Loucy (cell line): ENCODE measurements at regions not wholly inside any gene's neighbourhood (a gene's known extent, or its start where the extent isn't known, plus 50 kb on each side); places are given as distances from the start of the nearest gene placed in this dataset.

Experiments
- H2AFZ ChIP-seq: fragments of 200-600 bp; sonication (generic); 2 replicates; pipeline ENCODE4 v1.6.0; 2016; ENCODE audit warnings: antibody characterized with exemption, mild to moderate bottlenecking, low read length, moderate library complexity
- H3F3A ChIP-seq: fragments of 200-600 bp; 2 replicates; pipeline ENCODE4 v1.6.0; 2016; ENCODE audit warnings: antibody characterized with exemption, low read depth, mild to moderate bottlenecking
- H3K27me3 ChIP-seq: fragments of 200-600 bp; sonication (generic); 2 replicates; pipeline ENCODE4 v1.6.1; 2014; ENCODE audit warnings: low read length, mild to moderate bottlenecking; ENCODE audit not compliant: insufficient read depth, poor library complexity, severe bottlenecking
- H3K36me3 ChIP-seq: fragments of 200-600 bp; sonication (generic); 2 replicates; pipeline ENCODE4 v1.6.1; 2016; ENCODE audit warnings: low read length; ENCODE audit not compliant: insufficient read depth
- H3K4me1 ChIP-seq: fragments of 200-600 bp; sonication (generic); 2 replicates; pipeline ENCODE4 v1.5.1; 2014; ENCODE audit warnings: low read length, mild to moderate bottlenecking; ENCODE audit not compliant: insufficient read depth, poor library complexity, severe bottlenecking
- H3K4me2 ChIP-seq: fragments of 200-600 bp; sonication (generic); 2 replicates; pipeline ENCODE4 v1.6.0; 2014; ENCODE audit warnings: antibody characterized with exemption, low read length, low read depth, mild to moderate bottlenecking; ENCODE audit not compliant: poor library complexity, severe bottlenecking
- H3K4me3 ChIP-seq: fragments of 200-600 bp; sonication (generic); 2 replicates; pipeline ENCODE4 v1.5.1; 2014; ENCODE audit warnings: low read length, mild to moderate bottlenecking, mixed read lengths; ENCODE audit not compliant: poor library complexity, severe bottlenecking
- H3K79me2 ChIP-seq: fragments of 200-600 bp; sonication (generic); 2 replicates; pipeline ENCODE4 v1.6.1; 2014; ENCODE audit warnings: low read length; ENCODE audit not compliant: insufficient read depth
- H3K9ac ChIP-seq: fragments of 200-600 bp; sonication (generic); 2 replicates; pipeline ENCODE4 v1.6.0; 2014; ENCODE audit warnings: mild to moderate bottlenecking, low read depth, low read length, moderate library complexity; ENCODE audit not compliant: poor library complexity, severe bottlenecking
- H3K9me2 ChIP-seq: fragments of 200-600 bp; sonication (generic); replicated peaks from 2 replicates; pipeline ENCODE4 v1.6.1; 2016; ENCODE audit warnings: low read depth, low read length, mixed read lengths
- H3K9me3 ChIP-seq: fragments of 200-600 bp; sonication (generic); 2 replicates; pipeline ENCODE4 v1.6.1; 2014; ENCODE audit warnings: mild to moderate bottlenecking, antibody characterized with exemption, low read length, low read depth; ENCODE audit not compliant: insufficient read depth
- H4K20me1 ChIP-seq: fragments of 200-600 bp; sonication (generic); 2 replicates; pipeline ENCODE4 v1.6.0; 2014; ENCODE audit warnings: antibody characterized with exemption, low read length, mild to moderate bottlenecking; ENCODE audit not compliant: insufficient read depth, poor library complexity, severe bottlenecking
- CTCF ChIP-seq: fragments of 200-600 bp; sonication (generic); conservative IDR thresholded peaks from 2 replicates; pipeline ENCODE4 v1.5.1; 2014; ENCODE audit warnings: mild to moderate bottlenecking, antibody characterized with exemption, low read length
- EZH2phosphoT487 ChIP-seq: fragments of 200-600 bp; IDR thresholded peaks from 2 replicates; pipeline ENCODE4 v1.6.1; 2018; ENCODE audit warnings: antibody characterized with exemption, mild to moderate bottlenecking, moderate library complexity, borderline replicate concordance

- Histone ChIP-seq H3K9ac (no peak overlapping the region), H3K9me3 (no peaks in the 10 kb centered on the region; the same call in 1 of the 2 replicates), H3K27me3 (no peaks in the 10 kb centered on the region)
Observed at GRCh38 chr12:131363841-131364495, 346.9 kb upstream of the SFSWAP start.

GRCh38 chr12:131364903-131365820 lies 345.7 kb upstream of the SFSWAP start:
- H3K4me1 ChIP-seq: no peaks in the 10 kb centered on the region
- H3K9ac ChIP-seq: no peak overlapping the region
- H2AFZ ChIP-seq: no peak overlapping the region
- H3K4me3 ChIP-seq: no peak overlapping the region
- no peaks in the 10 kb centered on the region for H3K36me3 ChIP-seq
- no peaks in the 10 kb centered on the region for H3F3A ChIP-seq
- no peak for TF ChIP-seq EZH2phosphoT487
- no peak for TF ChIP-seq CTCF
- H4K20me1 ChIP-seq: no peaks in the 10 kb centered on the region
- no peak overlapping the region for H3K4me2 ChIP-seq
- H3K27me3 ChIP-seq: no peaks in the 10 kb centered on the region
- H3K9me3 ChIP-seq: no peaks in the 10 kb centered on the region; the same call in 1 of the 2 replicates
- H3K9me2 ChIP-seq: no peaks in the 10 kb centered on the region
- no peaks in the 10 kb centered on the region for H3K79me2 ChIP-seq

More at GRCh38 chr12:131363841-131364495, 346.9 kb upstream of the SFSWAP start:
- Histone ChIP-seq H2AFZ (no peak overlapping the region), H3K4me2 (no peak overlapping the region), H3K36me3 (no peaks in the 10 kb centered on the region), H3K79me2 (no peaks in the 10 kb centered on the region), H3K4me3 (no peak overlapping the region), H3F3A (no peaks in the 10 kb centered on the region), H3K9me2 (no peaks in the 10 kb centered on the region), H4K20me1 (no peaks in the 10 kb centered on the region), H3K4me1 (no peaks in the 10 kb centered on the region)
- TF ChIP-seq EZH2phosphoT487 (no peak), CTCF (no peak)

GRCh38 chr12:131365821-131366260 lies 345.0 kb upstream of the SFSWAP start:
- TF ChIP-seq CTCF (no peak), EZH2phosphoT487 (no peak)
- Histone ChIP-seq H3K9ac (no peak overlapping the region), H3F3A (no peaks in the 10 kb centered on the region), H3K79me2 (no peaks in the 10 kb centered on the region), H3K9me2 (no peaks in the 10 kb centered on the region), H3K4me3 (no peak overlapping the region), H4K20me1 (no peaks in the 10 kb centered on the region), H2AFZ (no peak overlapping the region), H3K4me2 (no peak overlapping the region), H3K4me1 (no peaks in the 10 kb centered on the region), H3K9me3 (no peaks in the 10 kb centered on the region; the same call in 1 of the 2 replicates), H3K36me3 (no peaks in the 10 kb centered on the region), H3K27me3 (no peaks in the 10 kb centered on the region)
